ENCODE measurements at regions not wholly inside any gene's neighbourhood (a gene's known extent, or its start where the extent isn't known, plus 50 kb on each side); places are given as distances from the start of the nearest gene placed in this dataset.

GRCh38 chr7:97418312-97418711 is 300.8 kb downstream of the SDHAF3 start:
- Histone ChIP-seq H3K27ac (ENCODE audit: low read length) (no peak overlapping the region), H3K27me3 (ENCODE audit: control insufficient read depth, insufficient read depth, low read length) (no peaks in the 10 kb centered on the region), H3K4me3 (ENCODE audit: low read length) (no peak overlapping the region), H3K9me3 (ENCODE audit: control insufficient read depth, insufficient read depth, low read length) (no peaks in the 10 kb centered on the region), H3K36me3 (ENCODE audit: control insufficient read depth, insufficient read depth, low read length) (no peaks in the 10 kb centered on the region), H3K4me1 (ENCODE audit: control insufficient read depth, insufficient read depth, low read length) (no peaks in the 10 kb centered on the region)
- intact Hi-C loops (cut with micrococcal nuclease) = no loop called here
- Mint-ChIP-seq H3K27ac (no peak overlapping the region), H3K4me1 (no peaks in the 10 kb centered on the region), H3K36me3 (no peaks in the 10 kb centered on the region), H3K27me3 (ENCODE audit: low read depth in 2 of 2) (no peaks in the 10 kb centered on the region), H3K9me3 (peaks cover 4 to 5% of the 10 kb centered on the region in 2 donors), H3K4me3 (no peak overlapping the region)
- no peak for TF ChIP-seq CTCF (IDR thresholded peaks at IDR 0.05)
- DNase-seq (no peak), ATAC-seq (no peak)
- 91% methylated on average over 1 of the region's 2 CpGs for WGBS (ENCODE audit: insufficient coverage)

GRCh38 chr7:97419898-97420297 is 302.4 kb downstream of the SDHAF3 start:
- Mint-ChIP-seq H3K27me3 (ENCODE audit: low read depth in 2 of 2) (no peaks in the 10 kb centered on the region), H3K4me3 (no peak overlapping the region), H3K36me3 (no peaks in the 10 kb centered on the region), H3K4me1 (no peaks in the 10 kb centered on the region), H3K27ac (no peak overlapping the region), H3K9me3 (peaks cover 5 to 6% of the 10 kb centered on the region in 2 donors)
- no peak overlapping the region for H3K4me3 ChIP-seq (ENCODE audit: low read length)
- no peaks in the 10 kb centered on the region for H3K9me3 ChIP-seq (ENCODE audit: control insufficient read depth, insufficient read depth, low read length)
- ATAC-seq (no peak), DNase-seq (no peak)
- no peak overlapping the region for H3K27ac ChIP-seq (ENCODE audit: low read length)
- 93% methylated on average over 4 of the region's 5 CpGs for WGBS (ENCODE audit: insufficient coverage)
- H3K4me1 ChIP-seq (ENCODE audit: control insufficient read depth, insufficient read depth, low read length) = no peaks in the 10 kb centered on the region
- TF ChIP-seq CTCF (IDR thresholded peaks at IDR 0.05) = no peak
- H3K27me3 ChIP-seq (ENCODE audit: control insufficient read depth, insufficient read depth, low read length) = no peaks in the 10 kb centered on the region
- no peaks in the 10 kb centered on the region for H3K36me3 ChIP-seq (ENCODE audit: control insufficient read depth, insufficient read depth, low read length)
- intact Hi-C loops (cut with micrococcal nuclease) = no loop called here

- DNase-seq (no peak), ATAC-seq (no peak)
- Mint-ChIP-seq H3K27me3 (ENCODE audit: low read depth in 2 of 2) (no peaks in the 10 kb centered on the region), H3K36me3 (no peaks in the 10 kb centered on the region), H3K4me3 (no peak overlapping the region), H3K9me3 (peaks cover 5 to 6% of the 10 kb centered on the region in 2 donors), H3K27ac (no peak overlapping the region), H3K4me1 (no peaks in the 10 kb centered on the region)
- no peaks in the 10 kb centered on the region for H3K27me3 ChIP-seq (ENCODE audit: control insufficient read depth, insufficient read depth, low read length)
- H3K4me3 ChIP-seq (ENCODE audit: low read length) = no peak overlapping the region
- no peak for TF ChIP-seq CTCF (IDR thresholded peaks at IDR 0.05)
- intact Hi-C loops (cut with micrococcal nuclease) = no loop called here
- WGBS (ENCODE audit: insufficient coverage) = 84% methylated on average over 4 of the region's 4 CpGs
- no peak overlapping the region for H3K27ac ChIP-seq (ENCODE audit: low read length)
- no peaks in the 10 kb centered on the region for H3K9me3 ChIP-seq (ENCODE audit: control insufficient read depth, insufficient read depth, low read length)
- H3K4me1 ChIP-seq (ENCODE audit: control insufficient read depth, insufficient read depth, low read length) = no peaks in the 10 kb centered on the region
- no peaks in the 10 kb centered on the region for H3K36me3 ChIP-seq (ENCODE audit: control insufficient read depth, insufficient read depth, low read length)
Measured at GRCh38 chr7:97421307-97421930, 303.9 kb downstream of the SDHAF3 start.

GRCh38 chr7:97422046-97422445 is 304.5 kb downstream of the SDHAF3 start:
- intact Hi-C loops (cut with micrococcal nuclease) = no loop called here
- DNase-seq (no peak), ATAC-seq (no peak)
- Mint-ChIP-seq H3K4me1 (no peaks in the 10 kb centered on the region), H3K9me3 (peaks cover 5 to 6% of the 10 kb centered on the region in 2 donors), H3K4me3 (no peak overlapping the region), H3K27me3 (ENCODE audit: low read depth in 2 of 2) (no peaks in the 10 kb centered on the region), H3K27ac (no peak overlapping the region), H3K36me3 (no peaks in the 10 kb centered on the region)
- H3K9me3 ChIP-seq (ENCODE audit: control insufficient read depth, insufficient read depth, low read length) = no peaks in the 10 kb centered on the region
- H3K27ac ChIP-seq (ENCODE audit: low read length) = no peak overlapping the region
- no CpG with 5 or more reads among the region's 1 CpG for WGBS (ENCODE audit: insufficient coverage)
- no peaks in the 10 kb centered on the region for H3K36me3 ChIP-seq (ENCODE audit: control insufficient read depth, insufficient read depth, low read length)
- TF ChIP-seq CTCF (IDR thresholded peaks at IDR 0.05) = no peak
- no peak overlapping the region for H3K4me3 ChIP-seq (ENCODE audit: low read length)
- no peaks in the 10 kb centered on the region for H3K4me1 ChIP-seq (ENCODE audit: control insufficient read depth, insufficient read depth, low read length)
- no peaks in the 10 kb centered on the region for H3K27me3 ChIP-seq (ENCODE audit: control insufficient read depth, insufficient read depth, low read length)
